GM21528 (cell line): ENCODE measurements at regions not wholly inside any gene's neighbourhood (a gene's known extent, or its start where the extent isn't known, plus 50 kb on each side); places are given as distances from the start of the nearest gene placed in this dataset.

Experiments used
- ATAC-seq: cut with Tn5 transposase; IDR thresholded peaks from one replicate; pipeline ENCODE4 v1.9.1; 2021; ENCODE audit warnings: mild to moderate bottlenecking, moderate library complexity; ENCODE audit not compliant: unreplicated experiment, low FRiP score

GRCh38 chr18:24923138-24923537, 428.8 kb downstream of the ZNF521 start:
- peak; percentile 86 for ATAC-seq

- no peak for ATAC-seq
These were observed 427.8 kb downstream of the ZNF521 start for GRCh38 chr18:24924066-24924716.

- no peak for ATAC-seq
These were observed 425.3 kb downstream of the ZNF521 start for GRCh38 chr18:24926649-24927048.

- ATAC-seq = no peak
These were observed 423.6 kb downstream of the ZNF521 start for GRCh38 chr18:24928301-24928878.

GRCh38 chr18:24930478-24930877, 421.5 kb downstream of the ZNF521 start:
- ATAC-seq = no peak

GRCh38 chr18:24930971-24931370, 421.0 kb downstream of the ZNF521 start:
- no peak for ATAC-seq

- ATAC-seq = no peak
These were observed 418.6 kb downstream of the ZNF521 start for GRCh38 chr18:24933345-24933744.

- ATAC-seq = no peak
These were observed 417.6 kb downstream of the ZNF521 start for GRCh38 chr18:24934258-24934932.

GRCh38 chr18:24935008-24935407, 417.0 kb downstream of the ZNF521 start:
- ATAC-seq = no peak

- ATAC-seq = no peak
These were observed 416.1 kb downstream of the ZNF521 start for GRCh38 chr18:24935896-24936295.

- ATAC-seq = no peak
These were observed 415.3 kb downstream of the ZNF521 start for GRCh38 chr18:24936691-24937090.

GRCh38 chr18:24937639-24938275, 414.2 kb downstream of the ZNF521 start:
- no peak for ATAC-seq

GRCh38 chr18:24940416-24940815, 411.6 kb downstream of the ZNF521 start:
- ATAC-seq = no peak

- ATAC-seq = no peak
These were observed 410.6 kb downstream of the ZNF521 start for GRCh38 chr18:24941174-24941951.

- ATAC-seq = no peak
These were observed 409.8 kb downstream of the ZNF521 start for GRCh38 chr18:24942144-24942543.

- ATAC-seq = no peak
These were observed 404.3 kb downstream of the ZNF521 start for GRCh38 chr18:24947521-24948305.

GRCh38 chr18:24949908-24950307, 402.1 kb downstream of the ZNF521 start:
- no peak for ATAC-seq

- no peak for ATAC-seq
These were observed 397.6 kb downstream of the ZNF521 start for GRCh38 chr18:24954341-24954740.

- no peak for ATAC-seq
These were observed 394.0 kb downstream of the ZNF521 start for GRCh38 chr18:24958001-24958400.

- no peak for ATAC-seq
These were observed 392.9 kb downstream of the ZNF521 start for GRCh38 chr18:24959051-24959476.
